HCT116 (cell line): ENCODE measurements at regions not wholly inside any gene's neighbourhood (a gene's known extent, or its start where the extent isn't known, plus 50 kb on each side); places are given as distances from the start of the nearest gene placed in this dataset.
"Not testable (repeated sequence)": the region's sequence is repeated elsewhere in the genome, so short reads cannot be mapped to it uniquely, and the experiment has no call there.

ENCODE experiments used
- ATAC-seq: fragments of 200-7000 bp; cut with Tn5 transposase; 2 replicates; pipeline ENCODE4 v1.9.1; 2020; ENCODE audit warnings: mild to moderate bottlenecking, moderate library complexity
- BruUV-seq: library from RNA; stranded (reverse); fragments of 400-500 nt; replicated peaks from 2 replicates; lab custom pipeline; 2021; lab: Mats Ljungman, UMichigan
- CTCF ChIA-PET: fragments of 300-600 bp; sonication (Branson Sonifier 250); formaldehyde crosslinking; loops from one replicate; lab custom pipeline; 2021; ENCODE audit warnings: antibody characterized with exemption; lab: Charles Lee
- POLR2A ChIA-PET: fragments of 300-600, 350-600 bp; sonication (Branson Sonifier 250); formaldehyde crosslinking; loops from one replicate; lab custom pipeline; 2021; ENCODE audit warnings: antibody characterized with exemption; lab: Charles Lee
- RAD21 ChIA-PET, 2 experiments: fragments of 300-600 bp; sonication (Branson Sonifier 250); formaldehyde crosslinking; loops; one replicate each; lab custom pipeline; 2023; ENCODE audit warnings: low total read pairs in 2 of 2; ENCODE audit not compliant: uncharacterized antibody in 2 of 2, unreplicated experiment in 2 of 2, low non-redundant PET in 1 of 2; lab: Charles Lee
- DNase-seq: peaks from one replicate; pipeline ENCODE4 v3.0.0-alpha.2; 2010; ENCODE audit warnings: low read depth, low spot score
- H2AFZ ChIP-seq: fragments of 200-600 bp; shearing (Covaris generic), sonication (generic); 2 replicates; pipeline ENCODE4 v1.6.1; 2017; ENCODE audit warnings: low read depth, mixed run types, mixed read lengths, antibody characterized with exemption, low read length; ENCODE audit not compliant: poor library complexity, severe bottlenecking
- H3K27ac ChIP-seq: 2 replicates; pipeline ENCODE4 v1.5.1; 2012; ENCODE audit warnings: low read depth, low read length
- H3K27me3 ChIP-seq: fragments of 200-600 bp; sonication (generic); 2 replicates; pipeline ENCODE4 v1.6.1; 2016; ENCODE audit warnings: mixed run types, low read length, mixed read lengths; ENCODE audit not compliant: insufficient read depth
- H3K36me3 ChIP-seq, 2 experiments: fragments of 200-500 bp in 1 of 2; fragments of 200-600 bp in 1 of 2; sonication (Bioruptor generic) in 1 of 2; sonication (generic) in 1 of 2; 2 replicates each; pipeline versions ENCODE4 v1.5.1 to v1.6.1; 2014 to 2016; ENCODE audit warnings: low read length in 2 of 2, inconsistent platforms in 1 of 2, mixed read lengths in 1 of 2, mixed run types in 1 of 2; ENCODE audit not compliant: insufficient read depth in 2 of 2, control insufficient read depth in 1 of 2
- H3K4me1 ChIP-seq, 2 experiments: fragments of 200-600 bp in 1 of 2; sonication (generic) in 1 of 2; 2 replicates each; pipeline versions ENCODE4 v1.5.1 to v1.6.1; 2012 to 2017; ENCODE audit warnings: low read length in 2 of 2, inconsistent platforms in 1 of 2, mild to moderate bottlenecking in 1 of 2, mixed read lengths in 1 of 2, mixed run types in 1 of 2, moderate library complexity in 1 of 2; ENCODE audit not compliant: insufficient read depth in 2 of 2, control insufficient read depth in 1 of 2
- H3K4me2 ChIP-seq: fragments of 200-600 bp; sonication (generic); 2 replicates; pipeline ENCODE4 v1.6.1; 2017; ENCODE audit warnings: mixed run types, low read length, mixed read lengths
- H3K4me3 ChIP-seq, 2 experiments: fragments of 200-600 bp in 1 of 2; sonication (generic) in 1 of 2; replicated peaks in 1 of 2; 2 replicates each; pipeline ENCODE4 v1.5.1; 2011 to 2016; ENCODE audit warnings: low read length in 2 of 2, control low read depth in 1 of 2, low read depth in 1 of 2, mild to moderate bottlenecking in 1 of 2, mixed read lengths in 1 of 2, mixed run types in 1 of 2
- H3K79me2 ChIP-seq: fragments of 200-600 bp; sonication (generic); 2 replicates; pipeline ENCODE4 v1.6.1; 2017; ENCODE audit warnings: mild to moderate bottlenecking, mixed run types, low read length, moderate library complexity, mixed read lengths; ENCODE audit not compliant: insufficient read depth
- H3K9ac ChIP-seq: fragments of 200-600 bp; sonication (generic); 2 replicates; pipeline ENCODE4 v1.6.1; 2016; ENCODE audit warnings: low read length, mixed read lengths
- H3K9me2 ChIP-seq: fragments of 200-600 bp; sonication (generic), shearing (Covaris generic); 2 replicates; pipeline ENCODE4 v1.6.1; 2017; ENCODE audit warnings: mixed run types, mild to moderate bottlenecking, moderate library complexity; ENCODE audit not compliant: insufficient read depth
- H3K9me3 ChIP-seq, 2 experiments: fragments of 200-500 bp in 1 of 2; fragments of 200-600 bp in 1 of 2; sonication (Bioruptor generic) in 1 of 2; sonication (generic) in 1 of 2; 2 replicates each; pipeline ENCODE4 v1.6.1; 2014 to 2017; ENCODE audit warnings: low read length in 2 of 2, mixed read lengths in 2 of 2, inconsistent platforms in 1 of 2, low read depth in 1 of 2, mild to moderate bottlenecking in 1 of 2, mixed run types in 1 of 2, moderate library complexity in 1 of 2; ENCODE audit not compliant: control insufficient read depth in 1 of 2, insufficient read depth in 1 of 2
- H4K20me1 ChIP-seq: fragments of 200-600 bp; sonication (generic), shearing (Covaris generic); 2 replicates; pipeline ENCODE4 v1.6.1; 2017; ENCODE audit warnings: mixed run types, mild to moderate bottlenecking, moderate library complexity; ENCODE audit not compliant: insufficient read depth
- CBX3 ChIP-seq: IDR thresholded peaks from 2 replicates; pipeline ENCODE4 v1.6.1; 2012; ENCODE audit warnings: low read depth
- CTCF ChIP-seq, 3 experiments: fragments of 200-600 bp in 1 of 3; sonication (generic) in 1 of 3; IDR thresholded peaks in 2 of 3; conservative IDR thresholded peaks in 1 of 3; 2 replicates each; pipeline ENCODE4 v1.5.1; 2012 to 2017; ENCODE audit warnings: low read depth in 2 of 3, low read length in 2 of 3, antibody characterized with exemption in 1 of 3, borderline replicate concordance in 1 of 3, control low read depth in 1 of 3, mild to moderate bottlenecking in 1 of 3, mixed read lengths in 1 of 3, mixed run types in 1 of 3, moderate library complexity in 1 of 3; ENCODE audit not compliant: insufficient read depth in 1 of 3
- EZH2 ChIP-seq: fragments of 200-600 bp; sonication (generic); IDR thresholded peaks from 2 replicates; pipeline ENCODE4 v1.6.1; 2017; ENCODE audit warnings: antibody characterized with exemption, mixed run types
- FOSL1 ChIP-seq: IDR thresholded peaks from 2 replicates; pipeline ENCODE4 v1.6.1; 2012; ENCODE audit warnings: low read depth
- JUND ChIP-seq: IDR thresholded peaks from 2 replicates; pipeline ENCODE4 v1.6.1; 2012
- MAX ChIP-seq: IDR thresholded peaks from 2 replicates; pipeline ENCODE4 v1.6.1; 2012
- POLR2A ChIP-seq: IDR thresholded peaks from 2 replicates; pipeline ENCODE4 v1.7.0; 2011; ENCODE audit warnings: borderline replicate concordance; ENCODE audit not compliant: insufficient read depth, insufficient read length; ENCODE audit errors: extremely low read depth
- POLR2AphosphoS5 ChIP-seq: IDR thresholded peaks from 2 replicates; pipeline ENCODE4 v1.6.1; 2011; ENCODE audit warnings: mild to moderate bottlenecking, low read depth, low read length, moderate library complexity
- RAD21 ChIP-seq: IDR thresholded peaks from 2 replicates; pipeline ENCODE4 v1.6.1; 2012; ENCODE audit warnings: low read depth, mild to moderate bottlenecking
- SP1 ChIP-seq: IDR thresholded peaks from 2 replicates; pipeline ENCODE4 v1.6.1; 2012; ENCODE audit warnings: low read depth
- SRF ChIP-seq: IDR thresholded peaks from 2 replicates; pipeline ENCODE4 v1.6.1; 2012; ENCODE audit warnings: low read depth
- TCF7L2 ChIP-seq: IDR thresholded peaks from 2 replicates; pipeline ENCODE4 v1.7.0; 2011; ENCODE audit warnings: borderline replicate concordance, inconsistent platforms; ENCODE audit not compliant: insufficient read depth, insufficient read length; ENCODE audit errors: extremely low read depth
- YY1 ChIP-seq: IDR thresholded peaks from 2 replicates; pipeline ENCODE4 v1.6.1; 2011; ENCODE audit warnings: low read length, low read depth, moderate library complexity, mild to moderate bottlenecking; ENCODE audit not compliant: insufficient replicate concordance; ENCODE audit errors: extremely low read depth
- ZBTB33 ChIP-seq: IDR thresholded peaks from 2 replicates; pipeline ENCODE4 v1.6.1; 2011; ENCODE audit warnings: mild to moderate bottlenecking, low read length, moderate library complexity; ENCODE audit not compliant: insufficient replicate concordance; ENCODE audit errors: extremely low read depth
- ZFX ChIP-seq: fragments of 450-650 bp; IDR thresholded peaks from 2 replicates; pipeline ENCODE4 v1.6.1; 2017
- intact Hi-C: fragments of 100-400 bp; cut with micrococcal nuclease; formaldehyde crosslinking; loops from 2 replicates; pipeline ENCODE4 v1.10.0; 2022

- DNase-seq (no peak), ATAC-seq (no peak)
- RAD21 ChIA-PET = no interaction called here
- no peak overlapping the region for H3K4me3 ChIP-seq
- intact Hi-C loops = no loop called here
- no peaks in the 10 kb centered on the region for H3K36me3 ChIP-seq
- no TSS peak for BruUV-seq
- H3K4me2 ChIP-seq = no peak overlapping the region
- no peak overlapping the region for H3K27ac ChIP-seq
- TF ChIP-seq EZH2 = no peak
- TF ChIP-seq POLR2A = no peak
- no peak for TF ChIP-seq ZFX
- TF ChIP-seq YY1 = no peak
- no peak for TF ChIP-seq CBX3
- no peak for TF ChIP-seq SP1
- TF ChIP-seq SRF = no peak
- no peak for TF ChIP-seq MAX
- no peak for TF ChIP-seq FOSL1
- TF ChIP-seq JUND = no peak
- TF ChIP-seq ZBTB33 = no peak
- no peak for TF ChIP-seq POLR2AphosphoS5
- TF ChIP-seq CTCF (IDR thresholded peaks at IDR 0.05 in 2 of 3, conservative IDR thresholded peaks at IDR 0.05 in 1 of 3; ENCODE audit: borderline replicate concordance in 1 of 3, insufficient read depth in 1 of 3, low read depth in 2 of 3, low read length in 2 of 3) = no peak
- TF ChIP-seq TCF7L2 = no peak
- TF ChIP-seq RAD21 = no peak
- no peaks in the 10 kb centered on the region for H3K27me3 ChIP-seq
- H3K9ac ChIP-seq = no peak overlapping the region
- no peaks in the 10 kb centered on the region for H3K9me2 ChIP-seq
- no peak overlapping the region for H2AFZ ChIP-seq
- peaks cover 3 to 21% of the 10 kb centered on the region in 2 experiments; a peak in 3 of 4 replicates for H3K9me3 ChIP-seq
- POLR2A ChIA-PET = no interaction called here
- H3K4me1 ChIP-seq = no peaks in the 10 kb centered on the region
- CTCF ChIA-PET = no interaction called here
- H4K20me1 ChIP-seq = no peaks in the 10 kb centered on the region
- H3K79me2 ChIP-seq = no peaks in the 10 kb centered on the region
Observed at GRCh38 chr6:6952484-6952883, 155.3 kb upstream of the RREB1 start.

GRCh38 chr6:6952927-6953326 lies 154.8 kb upstream of the RREB1 start:
- H3K4me2 ChIP-seq, intact Hi-C loops, RAD21 ChIA-PET, H3K4me1 ChIP-seq, H3K79me2 ChIP-seq, DNase-seq, ATAC-seq, CTCF ChIA-PET, H3K27me3 ChIP-seq, H3K9me2 ChIP-seq, H3K27ac ChIP-seq, BruUV-seq, POLR2A ChIA-PET, H4K20me1 ChIP-seq, H3K4me3 ChIP-seq, H3K36me3 ChIP-seq, H2AFZ ChIP-seq, H3K9ac ChIP-seq: not testable (repeated sequence)
- H3K9me3 ChIP-seq = peaks cover 3 to 21% of the 10 kb centered on the region in 2 experiments; a peak in 3 of 4 replicates
